Loucy (cell line): ENCODE measurements at regions not wholly inside any gene's neighbourhood (a gene's known extent, or its start where the extent isn't known, plus 50 kb on each side); places are given as distances from the start of the nearest gene placed in this dataset.

Experiments
- H2AFZ ChIP-seq: fragments of 200-600 bp; sonication (generic); 2 replicates; pipeline ENCODE4 v1.6.0; 2016; ENCODE audit warnings: antibody characterized with exemption, mild to moderate bottlenecking, low read length, moderate library complexity
- H3F3A ChIP-seq: fragments of 200-600 bp; 2 replicates; pipeline ENCODE4 v1.6.0; 2016; ENCODE audit warnings: antibody characterized with exemption, low read depth, mild to moderate bottlenecking
- H3K27me3 ChIP-seq: fragments of 200-600 bp; sonication (generic); 2 replicates; pipeline ENCODE4 v1.6.1; 2014; ENCODE audit warnings: low read length, mild to moderate bottlenecking; ENCODE audit not compliant: insufficient read depth, poor library complexity, severe bottlenecking
- H3K36me3 ChIP-seq: fragments of 200-600 bp; sonication (generic); 2 replicates; pipeline ENCODE4 v1.6.1; 2016; ENCODE audit warnings: low read length; ENCODE audit not compliant: insufficient read depth
- H3K4me1 ChIP-seq: fragments of 200-600 bp; sonication (generic); 2 replicates; pipeline ENCODE4 v1.5.1; 2014; ENCODE audit warnings: low read length, mild to moderate bottlenecking; ENCODE audit not compliant: insufficient read depth, poor library complexity, severe bottlenecking
- H3K4me2 ChIP-seq: fragments of 200-600 bp; sonication (generic); 2 replicates; pipeline ENCODE4 v1.6.0; 2014; ENCODE audit warnings: antibody characterized with exemption, low read length, low read depth, mild to moderate bottlenecking; ENCODE audit not compliant: poor library complexity, severe bottlenecking
- H3K4me3 ChIP-seq: fragments of 200-600 bp; sonication (generic); 2 replicates; pipeline ENCODE4 v1.5.1; 2014; ENCODE audit warnings: low read length, mild to moderate bottlenecking, mixed read lengths; ENCODE audit not compliant: poor library complexity, severe bottlenecking
- H3K79me2 ChIP-seq: fragments of 200-600 bp; sonication (generic); 2 replicates; pipeline ENCODE4 v1.6.1; 2014; ENCODE audit warnings: low read length; ENCODE audit not compliant: insufficient read depth
- H3K9ac ChIP-seq: fragments of 200-600 bp; sonication (generic); 2 replicates; pipeline ENCODE4 v1.6.0; 2014; ENCODE audit warnings: mild to moderate bottlenecking, low read depth, low read length, moderate library complexity; ENCODE audit not compliant: poor library complexity, severe bottlenecking
- H3K9me2 ChIP-seq: fragments of 200-600 bp; sonication (generic); replicated peaks from 2 replicates; pipeline ENCODE4 v1.6.1; 2016; ENCODE audit warnings: low read depth, low read length, mixed read lengths
- H3K9me3 ChIP-seq: fragments of 200-600 bp; sonication (generic); 2 replicates; pipeline ENCODE4 v1.6.1; 2014; ENCODE audit warnings: mild to moderate bottlenecking, antibody characterized with exemption, low read length, low read depth; ENCODE audit not compliant: insufficient read depth
- H4K20me1 ChIP-seq: fragments of 200-600 bp; sonication (generic); 2 replicates; pipeline ENCODE4 v1.6.0; 2014; ENCODE audit warnings: antibody characterized with exemption, low read length, mild to moderate bottlenecking; ENCODE audit not compliant: insufficient read depth, poor library complexity, severe bottlenecking
- CTCF ChIP-seq: fragments of 200-600 bp; sonication (generic); conservative IDR thresholded peaks from 2 replicates; pipeline ENCODE4 v1.5.1; 2014; ENCODE audit warnings: mild to moderate bottlenecking, antibody characterized with exemption, low read length
- EZH2phosphoT487 ChIP-seq: fragments of 200-600 bp; IDR thresholded peaks from 2 replicates; pipeline ENCODE4 v1.6.1; 2018; ENCODE audit warnings: antibody characterized with exemption, mild to moderate bottlenecking, moderate library complexity, borderline replicate concordance

- Histone ChIP-seq H3K9me3 (no peaks in the 10 kb centered on the region), H3K4me3 (no peak overlapping the region), H3K9ac (no peak overlapping the region), H3K9me2 (no peaks in the 10 kb centered on the region), H3K4me1 (no peaks in the 10 kb centered on the region), H3K79me2 (no peaks in the 10 kb centered on the region), H3K27me3 (no peaks in the 10 kb centered on the region), H3K4me2 (no peak overlapping the region), H4K20me1 (no peaks in the 10 kb centered on the region), H3F3A (no peaks in the 10 kb centered on the region), H3K36me3 (no peaks in the 10 kb centered on the region), H2AFZ (no peak overlapping the region)
- no peak for TF ChIP-seq CTCF
- no peak for TF ChIP-seq EZH2phosphoT487
Observed at GRCh38 chr18:65620076-65620696, 130.6 kb upstream of the CDH7 start.

GRCh38 chr18:65610939-65611338, 139.9 kb upstream of the CDH7 start:
- Histone ChIP-seq H3K9me3 (no peaks in the 10 kb centered on the region), H2AFZ (no peak overlapping the region), H3K9me2 (no peaks in the 10 kb centered on the region), H3K79me2 (no peaks in the 10 kb centered on the region), H3K4me3 (no peak overlapping the region), H4K20me1 (no peaks in the 10 kb centered on the region), H3K27me3 (no peaks in the 10 kb centered on the region), H3K36me3 (no peaks in the 10 kb centered on the region), H3K4me2 (no peak overlapping the region), H3K4me1 (no peaks in the 10 kb centered on the region), H3F3A (no peaks in the 10 kb centered on the region), H3K9ac (no peak overlapping the region)
- TF ChIP-seq CTCF (no peak), EZH2phosphoT487 (no peak)

- Histone ChIP-seq H3K9ac (no peak overlapping the region), H3K79me2 (no peaks in the 10 kb centered on the region)
Observed at GRCh38 chr18:65608471-65608870, 142.3 kb upstream of the CDH7 start.

More at GRCh38 chr18:65608471-65608870, 142.3 kb upstream of the CDH7 start:
- Histone ChIP-seq H3K9me3 (no peaks in the 10 kb centered on the region), H2AFZ (no peak overlapping the region), H3K36me3 (no peaks in the 10 kb centered on the region), H3K4me1 (no peaks in the 10 kb centered on the region), H4K20me1 (no peaks in the 10 kb centered on the region), H3K9me2 (no peaks in the 10 kb centered on the region), H3K4me2 (no peak overlapping the region), H3K27me3 (no peaks in the 10 kb centered on the region), H3F3A (no peaks in the 10 kb centered on the region), H3K4me3 (no peak overlapping the region)
- TF ChIP-seq EZH2phosphoT487 (no peak), CTCF (no peak)
